B cell (primary cell): ENCODE measurements at regions not wholly inside any gene's neighbourhood (a gene's known extent, or its start where the extent isn't known, plus 50 kb on each side); places are given as distances from the start of the nearest gene placed in this dataset.

Experiments used
- ATAC-seq: fragments of 200-7000 bp; cut with Tn5 transposase; one replicate; pipeline ENCODE4 v1.10.0; 2021; ENCODE audit warnings: low read depth, mild to moderate bottlenecking, moderate number of reproducible peaks, moderate library complexity
- CTCF ChIA-PET: fragments of 350-600 bp; sonication (Branson Sonifier 250); formaldehyde crosslinking; loops from one replicate; lab custom pipeline; 2021; ENCODE audit warnings: antibody characterized with exemption, inconsistent platforms; lab: Charles Lee
- POLR2A ChIA-PET: fragments of 350-600 bp; sonication (Branson Sonifier 250); formaldehyde crosslinking; loops from one replicate; lab custom pipeline; 2021; ENCODE audit warnings: antibody characterized with exemption; lab: Charles Lee
- DNase-seq: peaks from one replicate; pipeline ENCODE4 v3.0.0; 2013
- H2AFZ ChIP-seq: 2 replicates; pipeline ENCODE4 v1.6.1; 2012; ENCODE audit warnings: mild to moderate bottlenecking, low read depth, low read length; ENCODE audit not compliant: insufficient read depth, poor library complexity, severe bottlenecking
- H3K27ac ChIP-seq, 2 donors: 1 replicate in 1 of 2; 2 replicates in 1 of 2; pipeline ENCODE4 v1.5.1; 2012 to 2013; ENCODE audit warnings: low read length in 2 of 2, mild to moderate bottlenecking in 2 of 2, moderate library complexity in 1 of 2
- H3K27me3 ChIP-seq, 4 experiments: fragments of 200-600 bp in 1 of 4; sonication (generic) in 1 of 4; replicated peaks in 1 of 4; 1 replicate in 2 of 4; 2 replicates in 2 of 4; pipeline versions ENCODE4 v1.6.1 to v1.7.0; 2013 to 2016; ENCODE audit warnings: low read length in 3 of 4, mild to moderate bottlenecking in 2 of 4, mixed read lengths in 1 of 4, moderate library complexity in 1 of 4; ENCODE audit not compliant: insufficient read depth in 4 of 4, control insufficient read depth in 3 of 4; ENCODE audit errors: control extremely low read depth in 1 of 4
- H3K36me3 ChIP-seq, 2 experiments: replicated peaks in 1 of 2; 1 replicate in 1 of 2; 2 replicates in 1 of 2; pipeline versions ENCODE4 v1.6.1 to v1.7.1; 2013; ENCODE audit warnings: low read length in 1 of 2; ENCODE audit not compliant: insufficient read depth in 2 of 2, control insufficient read depth in 1 of 2; ENCODE audit errors: control extremely low read depth in 1 of 2, extremely low read depth in 1 of 2
- H3K4me1 ChIP-seq, 2 donors: fragments of 200-600 bp in 1 of 2; sonication (generic) in 1 of 2; 1 replicate in 1 of 2; 2 replicates in 1 of 2; pipeline versions ENCODE4 v1.5.1 to v1.6.1; 2013 to 2017; ENCODE audit warnings: low read length in 2 of 2; ENCODE audit not compliant: control insufficient read depth in 2 of 2, insufficient read depth in 2 of 2
- H3K4me2 ChIP-seq: replicated peaks from 2 replicates; pipeline ENCODE3; 2012; ENCODE audit warnings: mild to moderate bottlenecking, low read depth, low read length; ENCODE audit not compliant: poor library complexity, severe bottlenecking
- H3K4me3 ChIP-seq, 5 experiments: fragments of 200-600 bp in 1 of 5; sonication (generic) in 1 of 5; 1 replicate in 3 of 5; 2 replicates in 2 of 5; pipeline versions ENCODE4 v1.5.1 to v1.7.0; 2011 to 2016; ENCODE audit warnings: low read length in 4 of 5, mild to moderate bottlenecking in 4 of 5, low read depth in 2 of 5, control low read depth in 1 of 5, moderate library complexity in 1 of 5; ENCODE audit not compliant: insufficient read depth in 1 of 5; ENCODE audit errors: control extremely low read depth in 1 of 5, extremely low read depth in 1 of 5
- H3K79me2 ChIP-seq: fragments of 200-600 bp; sonication (generic); one replicate; pipeline ENCODE4 v1.6.0; 2016; ENCODE audit warnings: low read length; ENCODE audit not compliant: control insufficient read depth, insufficient read depth
- H3K9ac ChIP-seq: fragments of 200-600 bp; sonication (generic); 2 replicates; pipeline ENCODE4 v1.6.1; 2017; ENCODE audit warnings: mild to moderate bottlenecking, low read length, moderate library complexity
- H3K9me3 ChIP-seq, 3 donors: one replicate each; pipeline versions ENCODE4 v1.6.1 to v1.7.1; 2013; ENCODE audit warnings: low read length in 2 of 3; ENCODE audit not compliant: control insufficient read depth in 2 of 3, insufficient read depth in 1 of 3; ENCODE audit errors: control extremely low read depth in 1 of 3
- H4K20me1 ChIP-seq: 2 replicates; pipeline ENCODE4 v1.6.0; 2012; ENCODE audit warnings: mild to moderate bottlenecking, low read length; ENCODE audit not compliant: insufficient read depth, control insufficient read depth, poor library complexity, severe bottlenecking
- H3K27ac Mint-ChIP-seq: one replicate; pipeline ENCODE4 v1.8.0; 2021; ENCODE audit warnings: mixed read lengths
- H3K27me3 Mint-ChIP-seq: one replicate; pipeline ENCODE4 v1.8.0; 2021; ENCODE audit warnings: mixed read lengths
- H3K4me1 Mint-ChIP-seq: one replicate; pipeline ENCODE4 v1.8.0; 2021; ENCODE audit warnings: mixed read lengths
- H3K4me3 Mint-ChIP-seq: one replicate; pipeline ENCODE4 v1.8.0; 2021; ENCODE audit warnings: mixed read lengths
- H3K9me3 Mint-ChIP-seq: one replicate; pipeline ENCODE4 v1.8.0; 2022; ENCODE audit warnings: mixed read lengths; ENCODE audit not compliant: insufficient read depth
- CTCF ChIP-seq: fragments of 200-600 bp; IDR thresholded peaks from one replicate; pipeline ENCODE4 v1.8.0; 2022; ENCODE audit warnings: antibody characterized with exemption, mild to moderate bottlenecking
- EZH2 ChIP-seq: IDR thresholded peaks from 2 replicates; pipeline ENCODE4 v1.6.1; 2012; ENCODE audit warnings: borderline replicate concordance, low read depth, mild to moderate bottlenecking, moderate library complexity, low read length; ENCODE audit not compliant: insufficient read depth, poor library complexity, severe bottlenecking
- WGBS: methylation state at CpG from one replicate; pipeline ENCODE4 v1.1.5; 2013; ENCODE audit warnings: missing lambda C conversion rate; ENCODE audit not compliant: insufficient coverage; 5-methylcytosine and 5-hydroxymethylcytosine counted together
- intact Hi-C: fragments of 100-400 bp; cut with micrococcal nuclease; formaldehyde crosslinking; loops from one replicate; pipeline ENCODE4 v1.10.0; 2022

GRCh38 chr1:181911715-181912114, 149.8 kb downstream of the ZNF648 start:
- Mint-ChIP-seq H3K4me3 (no peak overlapping the region), H3K27me3 (peaks cover 12% of the 10 kb centered on the region), H3K27ac (no peak overlapping the region), H3K4me1 (no peaks in the 10 kb centered on the region), H3K9me3 (peaks cover 3% of the 10 kb centered on the region)
- intact Hi-C loops = no loop called here
- POLR2A ChIA-PET = no interaction called here
- H2AFZ ChIP-seq = no peak overlapping the region
- H3K4me3 ChIP-seq = no peak overlapping the region
- H4K20me1 ChIP-seq = no peaks in the 10 kb centered on the region
- DNase-seq = no peak
- WGBS = no CpG with 5 or more reads among the region's 1 CpG
- H3K4me1 ChIP-seq = no peaks in the 10 kb centered on the region
- CTCF ChIA-PET = no interaction called here
- no peak overlapping the region for H3K27ac ChIP-seq
- H3K9ac ChIP-seq = no peak overlapping the region
- no peak for ATAC-seq
- TF ChIP-seq EZH2 (no peak), CTCF (no peak)
- no peaks in the 10 kb centered on the region for H3K27me3 ChIP-seq
- no peaks in the 10 kb centered on the region for H3K9me3 ChIP-seq
- H3K79me2 ChIP-seq = no peaks in the 10 kb centered on the region
- H3K36me3 ChIP-seq = no peaks in the 10 kb centered on the region
- no peak overlapping the region for H3K4me2 ChIP-seq

GRCh38 chr1:181910905-181911304, 150.6 kb downstream of the ZNF648 start:
- intact Hi-C loops = no loop called here
- POLR2A ChIA-PET = no interaction called here

More at GRCh38 chr1:181910905-181911304, 150.6 kb downstream of the ZNF648 start:
- DNase-seq = no peak
- Histone ChIP-seq H3K4me3 (no peak overlapping the region), H3K27ac (no peak overlapping the region), H3K4me1 (no peaks in the 10 kb centered on the region), H3K4me2 (no peak overlapping the region), H3K9ac (no peak overlapping the region), H3K9me3 (no peaks in the 10 kb centered on the region), H3K36me3 (no peaks in the 10 kb centered on the region), H4K20me1 (no peaks in the 10 kb centered on the region), H3K79me2 (no peaks in the 10 kb centered on the region), H3K27me3 (no peaks in the 10 kb centered on the region), H2AFZ (no peak overlapping the region)
- H3K27me3 Mint-ChIP-seq = peaks cover 8% of the 10 kb centered on the region
- WGBS = 75% methylated on average over 1 of the region's 2 CpGs
- no peaks in the 10 kb centered on the region for H3K4me1 Mint-ChIP-seq
- H3K27ac Mint-ChIP-seq = no peak overlapping the region
- no peak overlapping the region for H3K4me3 Mint-ChIP-seq
- TF ChIP-seq EZH2 = no peak
- TF ChIP-seq CTCF = no peak
- H3K9me3 Mint-ChIP-seq = peaks cover 3% of the 10 kb centered on the region
- CTCF ChIA-PET = no interaction called here
- no peak for ATAC-seq
